ENCODE measurements at regions not wholly inside any gene's neighbourhood (a gene's known extent, or its start where the extent isn't known, plus 50 kb on each side); places are given as distances from the start of the nearest gene placed in this dataset.

DNA sequence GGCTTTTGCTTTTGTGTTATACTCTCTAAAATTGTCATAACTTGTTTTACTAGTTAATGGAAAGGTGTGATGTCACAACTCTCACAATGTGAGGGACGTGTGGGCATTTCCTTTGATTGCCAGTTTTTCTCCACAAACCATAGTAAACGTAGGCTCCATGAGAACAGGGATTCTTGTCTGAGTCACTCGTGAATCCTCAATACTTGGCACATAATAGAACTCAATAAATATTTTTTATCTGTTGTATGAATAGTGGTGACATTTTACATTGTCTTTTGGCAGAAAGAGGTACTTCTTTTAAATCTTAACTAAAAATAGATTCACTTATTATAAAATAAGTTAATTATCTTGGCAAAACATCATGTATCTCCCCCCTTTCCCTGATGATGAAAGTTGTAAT is 69.0 kb upstream of the CNKSR3 start:
- Histone ChIP-seq H3K4me1 (ENCODE audit: control insufficient read depth in 4 of 4, insufficient read depth in 4 of 4, low read length in 3 of 4) (no peaks in the 10 kb centered on the region), H3K27me3 (ENCODE audit: control insufficient read depth in 4 of 4, insufficient read depth in 4 of 4, low read length in 3 of 4) (no peaks in the 10 kb centered on the region), H3K9me3 (ENCODE audit: control insufficient read depth in 4 of 4, low read length in 3 of 4) (peaks cover 0 to 5% (median 0%) of the 10 kb centered on the region in 4 donors), H3K9ac (ENCODE audit: low read depth in 1 of 2, low read length in 2 of 2) (no peak overlapping the region), H3K4me3 (ENCODE audit: low read depth in 1 of 3, low read length in 3 of 3) (no peak overlapping the region), H3K27ac (ENCODE audit: low read depth in 1 of 2, low read length in 2 of 2) (no peak overlapping the region), H3K36me3 (ENCODE audit: control insufficient read depth in 4 of 4, insufficient read depth in 3 of 4, low read depth in 1 of 4, low read length in 3 of 4) (no peaks in the 10 kb centered on the region)
- WGBS: 74% methylated on average over 3 of the region's 3 CpGs
- TF ChIP-seq FOXA1 (IDR thresholded peaks at IDR 0.05) (no peak), EGR1 (IDR thresholded peaks at IDR 0.05; ENCODE audit: low read depth in 2 of 2) (no peak), HNF4G (IDR thresholded peaks at IDR 0.05) (no peak), TAF1 (conservative IDR thresholded peaks at IDR 0.05) (no peak), RXRA (IDR thresholded peaks at IDR 0.05) (no peak), YY1 (IDR thresholded peaks at IDR 0.05) (no peak), GABPA (IDR thresholded peaks at IDR 0.05 in 1 of 2, conservative IDR thresholded peaks at IDR 0.05 in 1 of 2) (no peak), FOXA2 (IDR thresholded peaks at IDR 0.05) (no peak), NR2F2 (IDR thresholded peaks at IDR 0.05) (no peak), ATF3 (IDR thresholded peaks at IDR 0.05) (no peak)
- TF ChIP-seq, protein P1, sequence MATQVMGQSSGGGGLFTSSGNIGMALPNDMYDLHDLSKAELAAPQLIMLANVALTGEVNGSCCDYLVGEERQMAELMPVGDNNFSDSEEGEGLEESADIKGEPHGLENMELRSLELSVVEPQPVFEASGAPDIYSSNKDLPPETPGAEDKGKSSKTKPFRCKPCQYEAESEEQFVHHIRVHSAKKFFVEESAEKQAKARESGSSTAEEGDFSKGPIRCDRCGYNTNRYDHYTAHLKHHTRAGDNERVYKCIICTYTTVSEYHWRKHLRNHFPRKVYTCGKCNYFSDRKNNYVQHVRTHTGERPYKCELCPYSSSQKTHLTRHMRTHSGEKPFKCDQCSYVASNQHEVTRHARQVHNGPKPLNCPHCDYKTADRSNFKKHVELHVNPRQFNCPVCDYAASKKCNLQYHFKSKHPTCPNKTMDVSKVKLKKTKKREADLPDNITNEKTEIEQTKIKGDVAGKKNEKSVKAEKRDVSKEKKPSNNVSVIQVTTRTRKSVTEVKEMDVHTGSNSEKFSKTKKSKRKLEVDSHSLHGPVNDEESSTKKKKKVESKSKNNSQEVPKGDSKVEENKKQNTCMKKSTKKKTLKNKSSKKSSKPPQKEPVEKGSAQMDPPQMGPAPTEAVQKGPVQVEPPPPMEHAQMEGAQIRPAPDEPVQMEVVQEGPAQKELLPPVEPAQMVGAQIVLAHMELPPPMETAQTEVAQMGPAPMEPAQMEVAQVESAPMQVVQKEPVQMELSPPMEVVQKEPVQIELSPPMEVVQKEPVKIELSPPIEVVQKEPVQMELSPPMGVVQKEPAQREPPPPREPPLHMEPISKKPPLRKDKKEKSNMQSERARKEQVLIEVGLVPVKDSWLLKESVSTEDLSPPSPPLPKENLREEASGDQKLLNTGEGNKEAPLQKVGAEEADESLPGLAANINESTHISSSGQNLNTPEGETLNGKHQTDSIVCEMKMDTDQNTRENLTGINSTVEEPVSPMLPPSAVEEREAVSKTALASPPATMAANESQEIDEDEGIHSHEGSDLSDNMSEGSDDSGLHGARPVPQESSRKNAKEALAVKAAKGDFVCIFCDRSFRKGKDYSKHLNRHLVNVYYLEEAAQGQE (IDR thresholded peaks at IDR 0.05): no peak
- no peak for DNase-seq (ENCODE audit: low spot score)

DNA sequence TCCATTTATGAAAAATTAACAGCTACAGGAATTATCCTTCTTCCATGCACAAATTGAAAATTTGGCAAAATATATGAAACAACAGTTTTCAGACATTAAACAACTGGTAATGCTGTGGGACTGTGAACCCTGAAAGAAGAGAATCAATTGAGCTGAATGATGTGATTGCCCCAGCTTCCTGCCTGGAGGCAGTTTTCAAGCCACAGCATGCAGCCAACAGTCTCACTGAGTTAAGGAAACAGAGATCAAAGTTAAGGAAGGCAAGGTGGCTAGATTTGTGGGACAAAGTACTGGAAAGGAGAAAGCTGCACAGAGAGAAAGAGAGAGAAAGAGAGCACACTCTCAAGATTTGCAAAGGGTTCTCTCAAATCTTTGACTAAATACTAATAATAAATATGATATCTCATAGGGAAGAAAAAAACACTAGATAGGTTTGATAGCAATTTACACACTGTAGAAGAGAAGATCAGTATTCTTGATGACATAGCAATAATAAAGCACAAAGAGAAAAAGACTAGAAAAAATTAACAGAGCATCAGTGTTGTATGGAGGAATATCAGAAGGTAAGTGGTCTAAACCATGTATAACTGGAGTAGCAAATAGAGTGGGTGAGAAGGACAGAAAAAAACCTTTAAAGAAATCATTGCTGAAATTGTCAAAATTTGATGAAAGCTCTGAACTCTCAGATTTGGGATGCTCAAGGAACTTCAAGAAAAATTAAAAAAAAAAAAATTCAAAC is 70.1 kb upstream of the CNKSR3 start:
- H3K4me3 ChIP-seq (ENCODE audit: low read depth in 1 of 3, low read length in 3 of 3): no peak overlapping the region
- no peaks in the 10 kb centered on the region for H3K36me3 ChIP-seq (ENCODE audit: control insufficient read depth in 4 of 4, insufficient read depth in 3 of 4, low read depth in 1 of 4, low read length in 3 of 4)
- no peaks in the 10 kb centered on the region for H3K4me1 ChIP-seq (ENCODE audit: control insufficient read depth in 4 of 4, insufficient read depth in 4 of 4, low read length in 3 of 4)
- DNase-seq (ENCODE audit: low spot score): no peak
- H3K9ac ChIP-seq (ENCODE audit: low read depth in 1 of 2, low read length in 2 of 2): no peak overlapping the region
- no peak for TF ChIP-seq ATF3 (IDR thresholded peaks at IDR 0.05)
- no peak for TF ChIP-seq FOXA2 (IDR thresholded peaks at IDR 0.05)
- TF ChIP-seq, protein P1 (IDR thresholded peaks at IDR 0.05): no peak
- TF ChIP-seq, protein P2, sequence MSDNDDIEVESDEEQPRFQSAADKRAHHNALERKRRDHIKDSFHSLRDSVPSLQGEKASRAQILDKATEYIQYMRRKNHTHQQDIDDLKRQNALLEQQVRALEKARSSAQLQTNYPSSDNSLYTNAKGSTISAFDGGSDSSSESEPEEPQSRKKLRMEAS (IDR thresholded peaks at IDR 0.05): no peak
- TF ChIP-seq JUND (IDR thresholded peaks at IDR 0.05): no peak
- TF ChIP-seq NR2F2 (IDR thresholded peaks at IDR 0.05): no peak
- no peak for TF ChIP-seq FOXA1 (IDR thresholded peaks at IDR 0.05)
- no peak for TF ChIP-seq ZBTB33 (IDR thresholded peaks at IDR 0.05)
- no peak for TF ChIP-seq HNF4A (conservative IDR thresholded peaks at IDR 0.05)
- H3K27me3 ChIP-seq (ENCODE audit: control insufficient read depth in 4 of 4, insufficient read depth in 4 of 4, low read length in 3 of 4): no peaks in the 10 kb centered on the region
- H3K9me3 ChIP-seq (ENCODE audit: control insufficient read depth in 4 of 4, low read length in 3 of 4): peaks cover 0 to 5% (median 0%) of the 10 kb centered on the region in 4 donors
- no peak overlapping the region for H3K27ac ChIP-seq (ENCODE audit: low read depth in 1 of 2, low read length in 2 of 2)
